Lower leg skin (tissue), 3 donors: ENCODE measurements at regions not wholly inside any gene's neighbourhood (a gene's known extent, or its start where the extent isn't known, plus 50 kb on each side); places are given as distances from the start of the nearest gene placed in this dataset.

ENCODE experiments used
- POLR2A ChIP-seq, 2 donors: fragments of 450-650 bp; IDR thresholded peaks; one replicate each; pipeline ENCODE4 v1.6.1; 2016 to 2017; ENCODE audit warnings: antibody characterized with exemption in 2 of 2, mild to moderate bottlenecking in 1 of 2, moderate library complexity in 1 of 2
- TF ChIP-seq, protein P1 (sequence below), 3 donors: fragments of 450-650 bp; IDR thresholded peaks; one replicate each; pipeline ENCODE4 v1.5.1; 2016; ENCODE audit warnings: antibody characterized with exemption in 3 of 3, mild to moderate bottlenecking in 3 of 3, moderate library complexity in 2 of 3

DNA sequence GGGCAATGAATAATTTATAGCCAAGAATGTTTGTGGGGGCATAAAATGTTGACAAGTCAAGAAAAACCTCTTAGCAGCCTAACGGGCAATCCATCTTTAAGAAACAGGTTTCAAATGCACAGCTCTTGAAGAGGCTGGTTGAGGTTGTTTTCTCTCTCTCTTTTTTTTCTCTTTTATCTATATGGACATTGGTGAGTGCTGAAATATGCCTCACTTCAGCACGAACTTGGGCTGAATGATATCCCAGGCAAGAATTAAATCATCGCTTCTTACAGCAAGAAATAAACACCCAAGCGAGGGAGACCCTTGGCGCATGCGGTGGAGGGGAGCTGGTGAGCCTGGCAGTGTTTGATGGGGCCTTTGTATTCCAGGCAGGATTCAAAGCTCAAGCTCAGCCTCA is 160.9 kb downstream of the OAT start:
- TF ChIP-seq, protein P1, sequence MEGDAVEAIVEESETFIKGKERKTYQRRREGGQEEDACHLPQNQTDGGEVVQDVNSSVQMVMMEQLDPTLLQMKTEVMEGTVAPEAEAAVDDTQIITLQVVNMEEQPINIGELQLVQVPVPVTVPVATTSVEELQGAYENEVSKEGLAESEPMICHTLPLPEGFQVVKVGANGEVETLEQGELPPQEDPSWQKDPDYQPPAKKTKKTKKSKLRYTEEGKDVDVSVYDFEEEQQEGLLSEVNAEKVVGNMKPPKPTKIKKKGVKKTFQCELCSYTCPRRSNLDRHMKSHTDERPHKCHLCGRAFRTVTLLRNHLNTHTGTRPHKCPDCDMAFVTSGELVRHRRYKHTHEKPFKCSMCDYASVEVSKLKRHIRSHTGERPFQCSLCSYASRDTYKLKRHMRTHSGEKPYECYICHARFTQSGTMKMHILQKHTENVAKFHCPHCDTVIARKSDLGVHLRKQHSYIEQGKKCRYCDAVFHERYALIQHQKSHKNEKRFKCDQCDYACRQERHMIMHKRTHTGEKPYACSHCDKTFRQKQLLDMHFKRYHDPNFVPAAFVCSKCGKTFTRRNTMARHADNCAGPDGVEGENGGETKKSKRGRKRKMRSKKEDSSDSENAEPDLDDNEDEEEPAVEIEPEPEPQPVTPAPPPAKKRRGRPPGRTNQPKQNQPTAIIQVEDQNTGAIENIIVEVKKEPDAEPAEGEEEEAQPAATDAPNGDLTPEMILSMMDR (IDR thresholded peaks at IDR 0.05): no peak
- TF ChIP-seq POLR2A (IDR thresholded peaks at IDR 0.05): no peak
